Activated CD4-positive, alpha-beta T cell treated with anti-CD3 and anti-CD28 coated beads, Interleukin-10, Interleukin-2, amounts not matched to agents 100 ng/mL and 50 ng/mL, durations not matched to agents 16 hours and 8 hours (primary cell): ENCODE measurements at regions not wholly inside any gene's neighbourhood (a gene's known extent, or its start where the extent isn't known, plus 50 kb on each side); places are given as distances from the start of the nearest gene placed in this dataset.

Experiments used
- DNase-seq: peaks from one replicate; pipeline ENCODE4 v3.0.0-alpha.2; 2020

DNA sequence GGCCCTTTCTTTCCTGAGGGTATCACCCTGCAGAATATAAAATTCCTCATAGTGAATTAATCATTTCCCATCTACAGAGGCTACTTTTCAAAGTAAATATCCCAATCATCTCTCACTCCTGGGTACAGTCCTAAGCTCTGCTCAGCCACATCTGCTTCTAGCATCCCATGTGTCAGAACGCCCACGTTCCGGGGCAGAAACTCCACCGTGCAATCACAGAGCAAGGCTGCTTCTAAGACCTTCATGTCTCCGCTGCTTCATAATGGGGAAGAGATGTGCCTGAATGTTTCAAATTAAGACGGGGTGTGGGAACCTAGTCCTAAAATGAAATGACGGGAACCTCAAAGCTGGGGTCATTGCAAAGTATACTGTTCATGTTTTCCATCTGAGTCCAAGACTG lies 208.8 kb upstream of the GMDS start:
- no peak for DNase-seq

DNA sequence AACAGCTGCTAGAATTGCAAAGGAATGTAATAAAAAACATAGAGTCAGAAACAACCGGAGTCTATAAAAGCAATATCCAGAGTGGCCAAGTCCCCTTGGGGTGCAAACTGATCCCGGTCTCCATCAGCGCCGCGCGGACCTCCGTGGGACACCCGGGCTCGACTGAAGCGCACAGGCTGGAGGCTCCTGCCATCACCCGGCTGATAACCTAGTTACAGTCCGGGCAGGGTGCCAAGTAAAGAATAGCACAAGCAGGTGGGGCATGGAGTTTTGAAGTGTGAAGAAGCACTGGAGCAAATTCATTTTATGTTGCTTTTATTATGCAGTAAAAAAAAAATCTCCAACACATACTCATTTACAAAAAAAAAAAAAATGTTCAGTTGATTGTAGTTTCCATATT lies 205.1 kb upstream of the GMDS start:
- DNase-seq = no peak

- no peak for DNase-seq
These were observed 204.2 kb upstream of the GMDS start for GRCh38 chr6:2449572-2449940.

- peak; percentile 48 for DNase-seq
These were observed 203.6 kb upstream of the GMDS start for GRCh38 chr6:2448826-2449571.

DNA sequence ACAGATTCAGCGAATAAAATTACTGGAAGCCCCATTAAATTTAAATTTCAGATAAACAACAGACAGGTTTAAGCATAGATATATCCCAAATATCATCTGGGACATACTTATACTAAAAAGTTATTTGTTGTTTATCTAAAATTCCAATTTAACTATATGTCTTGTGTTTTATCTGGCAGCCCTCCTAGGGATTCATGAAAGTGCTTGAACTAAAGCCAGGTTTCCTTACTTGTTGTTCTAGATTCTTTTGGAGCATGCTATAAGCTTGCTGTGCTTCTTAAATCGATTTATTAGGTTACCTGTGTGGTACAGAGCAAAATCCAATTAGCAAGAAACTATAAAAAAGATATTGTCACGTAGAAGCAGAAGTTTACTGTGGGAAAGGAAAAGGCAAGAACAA lies 202.5 kb upstream of the GMDS start:
- no peak for DNase-seq

DNA sequence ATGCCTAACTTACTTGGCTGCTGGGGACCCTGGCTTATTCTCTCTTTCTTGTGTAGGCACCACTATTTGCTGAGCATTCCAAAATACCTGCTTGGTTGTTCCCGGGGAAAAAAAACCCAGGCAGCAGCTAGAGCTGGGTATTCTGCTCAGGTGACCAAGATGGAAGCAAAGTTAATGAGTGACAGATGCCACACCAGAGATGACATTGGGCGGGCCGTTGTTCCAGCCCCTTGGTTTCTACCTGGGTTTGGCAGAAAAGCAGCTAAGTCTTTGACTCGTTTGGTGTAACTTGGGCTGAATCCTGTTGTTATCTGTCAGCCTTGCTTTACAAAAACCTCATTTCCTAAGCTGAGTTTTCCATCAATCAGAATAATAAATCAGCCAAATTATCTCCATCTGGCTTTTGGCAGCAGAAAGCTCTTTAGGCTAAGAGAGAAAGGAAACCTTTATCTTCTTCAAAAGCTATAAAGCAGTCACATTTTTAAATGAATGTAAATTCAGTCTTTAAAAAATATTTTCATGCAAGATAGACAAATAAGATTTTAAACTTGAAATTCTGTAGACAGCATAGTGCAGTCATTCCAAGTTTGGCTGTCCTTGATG lies 202.0 kb upstream of the GMDS start:
- DNase-seq = no peak

DNA sequence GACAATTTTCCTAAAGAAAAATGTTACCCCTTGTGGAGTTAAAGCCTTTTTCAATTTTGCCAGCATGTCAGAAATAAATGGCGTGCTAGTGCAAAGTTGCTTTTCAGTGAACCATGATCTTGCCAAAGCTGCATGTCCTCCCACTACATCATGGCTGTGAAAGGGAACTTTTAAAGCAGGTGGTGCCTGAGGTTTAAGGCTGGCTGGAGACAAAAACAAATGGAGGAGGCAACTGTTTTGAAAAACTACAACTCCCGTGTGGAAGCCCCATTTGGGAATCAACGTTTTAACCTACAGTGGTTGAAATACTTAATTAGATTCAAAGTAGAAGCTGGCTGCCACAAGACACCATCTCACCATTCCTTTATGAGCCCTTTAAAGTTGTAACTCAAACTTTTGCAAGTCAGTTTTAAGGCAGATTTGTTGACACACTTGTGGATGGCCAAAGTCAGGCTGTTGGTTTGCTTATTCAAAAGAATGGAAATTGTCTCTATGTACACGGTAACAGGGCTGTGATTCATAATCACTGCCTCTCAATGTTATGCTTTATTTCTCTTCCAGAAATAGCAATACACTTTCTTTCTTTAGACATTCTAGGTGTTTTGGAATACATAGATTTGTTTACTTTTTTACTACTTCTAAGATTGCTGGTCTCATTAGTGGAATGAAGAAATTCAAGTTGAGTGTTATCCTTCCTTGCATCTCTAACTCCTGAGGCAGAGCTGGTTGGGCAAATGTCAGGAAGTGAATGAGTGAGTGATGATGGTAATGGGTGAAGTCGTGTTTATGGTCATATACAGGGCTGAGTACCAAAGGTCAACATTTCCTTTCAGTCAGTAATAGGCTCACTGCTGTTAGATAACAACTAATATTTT lies 196.4 kb upstream of the GMDS start:
- no peak for DNase-seq

- no peak for DNase-seq
These were observed 195.1 kb upstream of the GMDS start for GRCh38 chr6:2440516-2440915.

GRCh38 chr6:2439632-2440031 lies 194.2 kb upstream of the GMDS start:
- DNase-seq = no peak

DNA sequence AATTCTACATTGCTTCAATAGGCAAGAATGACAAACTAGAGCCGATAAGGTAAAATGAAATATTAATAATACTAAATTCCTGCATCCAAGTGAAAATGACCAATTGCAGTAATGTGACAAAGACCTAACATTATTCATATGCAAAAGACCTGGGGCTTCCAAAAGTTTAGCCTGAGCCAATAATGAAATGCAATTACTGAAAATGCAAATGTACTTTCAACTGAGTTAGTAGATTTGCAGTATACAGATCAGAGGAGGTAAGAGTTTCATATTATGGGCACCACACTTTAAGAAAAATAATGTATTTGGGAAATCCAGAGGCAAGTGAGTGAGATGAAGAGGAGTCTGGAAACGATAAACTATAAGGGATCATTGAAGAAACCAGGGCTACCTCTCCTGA lies 193.7 kb upstream of the GMDS start:
- DNase-seq = no peak

- DNase-seq = no peak
These were observed 191.2 kb upstream of the GMDS start for GRCh38 chr6:2436410-2437154.

- no peak for DNase-seq
These were observed 189.9 kb upstream of the GMDS start for GRCh38 chr6:2435323-2435722.

GRCh38 chr6:2434912-2435311 lies 189.5 kb upstream of the GMDS start:
- DNase-seq = no peak

DNA sequence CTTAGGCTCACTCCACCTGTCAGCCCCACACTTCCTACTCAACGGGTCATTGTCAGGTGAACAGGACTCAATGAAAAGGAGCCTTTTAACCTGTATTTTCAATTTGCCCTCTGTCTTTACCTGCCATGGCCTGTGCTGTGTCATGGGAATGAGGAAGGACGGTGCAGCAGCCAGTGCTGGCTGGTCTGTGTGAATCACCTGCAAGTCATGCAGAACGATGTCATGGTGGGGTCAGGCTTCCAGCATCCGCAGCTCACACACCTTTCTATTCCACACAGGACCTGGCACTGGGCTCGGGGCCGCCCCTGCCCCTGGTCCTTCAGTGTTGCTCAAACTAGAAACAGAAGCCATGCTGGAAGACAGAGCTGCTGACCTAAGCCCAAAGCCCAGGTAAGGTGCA lies 188.7 kb upstream of the GMDS start:
- DNase-seq = no peak

DNA sequence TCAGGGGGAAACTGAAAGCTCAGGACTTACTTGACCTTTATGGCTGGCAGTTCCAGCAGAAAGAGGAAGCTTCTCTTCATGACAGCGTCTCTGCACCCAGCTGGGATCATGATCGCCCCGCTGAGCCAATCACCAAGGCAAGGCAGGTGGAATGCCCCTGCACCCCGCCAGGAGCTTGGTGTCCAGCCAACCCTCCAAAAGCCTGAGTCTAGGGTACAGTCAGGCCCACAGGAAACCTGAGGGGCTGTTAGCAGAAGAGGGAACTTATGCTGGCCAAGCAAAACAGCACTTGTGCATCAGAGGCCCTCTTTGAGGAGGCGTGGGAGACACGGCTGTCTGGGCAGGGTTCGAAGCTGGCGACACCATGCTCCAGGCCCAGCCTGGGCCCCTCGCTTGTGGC lies 188.3 kb upstream of the GMDS start:
- DNase-seq = no peak

GRCh38 chr6:2433266-2433665 lies 187.9 kb upstream of the GMDS start:
- no peak for DNase-seq

GRCh38 chr6:2432292-2432691 lies 186.9 kb upstream of the GMDS start:
- DNase-seq = no peak

DNA sequence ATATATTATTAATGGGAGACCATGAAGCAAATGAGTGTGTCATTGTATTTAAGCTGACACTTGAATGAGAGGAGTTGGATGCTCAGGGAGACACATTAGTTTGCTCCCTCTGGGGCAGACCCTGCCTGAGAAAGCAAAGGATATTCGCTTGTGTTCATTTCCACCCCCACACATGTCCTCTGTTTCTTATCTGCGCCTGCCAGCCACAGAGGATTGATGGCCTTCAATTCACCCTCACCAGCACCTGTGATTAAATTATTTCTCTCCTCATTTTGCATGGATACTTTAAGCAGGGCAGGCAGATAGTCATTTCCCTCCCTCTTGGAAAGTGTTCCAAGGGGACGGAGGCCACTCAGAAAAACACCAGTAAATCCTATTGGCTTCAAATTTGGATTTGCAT lies 185.2 kb upstream of the GMDS start:
- DNase-seq = no peak

DNA sequence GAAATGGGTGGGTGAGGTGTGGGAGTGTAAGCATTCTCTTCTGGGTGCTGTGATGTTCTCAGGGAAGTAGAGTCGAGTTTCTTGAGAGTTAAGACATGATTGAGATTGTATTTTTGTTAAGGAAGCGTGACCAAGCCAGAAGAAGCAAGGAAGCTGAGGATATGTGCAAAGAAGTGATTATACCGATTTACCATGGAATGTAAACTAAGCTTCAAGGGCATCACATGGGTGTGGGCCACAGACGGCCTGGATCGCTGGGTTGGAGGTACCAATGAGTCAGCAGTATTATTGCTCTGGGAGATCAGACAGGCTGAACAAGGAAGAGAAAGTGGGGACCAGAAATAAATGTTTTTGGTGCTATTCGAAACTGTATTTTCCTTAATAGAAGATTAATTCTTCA lies 184.1 kb upstream of the GMDS start:
- no peak for DNase-seq

DNA sequence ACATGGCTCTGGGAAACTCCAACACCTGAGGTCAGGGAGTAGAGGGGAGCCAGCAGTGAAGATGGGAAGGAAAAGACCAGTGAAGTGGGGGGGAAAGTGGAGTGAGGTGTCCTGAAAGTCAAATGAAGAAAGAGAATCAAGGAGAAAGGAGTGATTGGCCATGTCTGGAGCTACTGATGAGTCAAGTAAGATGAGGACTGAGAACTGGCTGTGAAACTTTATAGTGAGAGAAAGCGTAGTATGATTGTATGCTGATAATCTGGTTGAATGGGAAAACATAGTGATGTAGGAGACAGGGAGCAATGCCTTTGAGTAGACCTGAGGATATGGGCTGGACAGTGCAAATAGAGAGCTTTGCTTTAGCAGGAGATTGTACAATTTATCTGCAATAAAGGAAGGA lies 183.6 kb upstream of the GMDS start:
- no peak for DNase-seq

- no peak for DNase-seq
These were observed 181.3 kb upstream of the GMDS start for GRCh38 chr6:2426561-2427340.

DNA sequence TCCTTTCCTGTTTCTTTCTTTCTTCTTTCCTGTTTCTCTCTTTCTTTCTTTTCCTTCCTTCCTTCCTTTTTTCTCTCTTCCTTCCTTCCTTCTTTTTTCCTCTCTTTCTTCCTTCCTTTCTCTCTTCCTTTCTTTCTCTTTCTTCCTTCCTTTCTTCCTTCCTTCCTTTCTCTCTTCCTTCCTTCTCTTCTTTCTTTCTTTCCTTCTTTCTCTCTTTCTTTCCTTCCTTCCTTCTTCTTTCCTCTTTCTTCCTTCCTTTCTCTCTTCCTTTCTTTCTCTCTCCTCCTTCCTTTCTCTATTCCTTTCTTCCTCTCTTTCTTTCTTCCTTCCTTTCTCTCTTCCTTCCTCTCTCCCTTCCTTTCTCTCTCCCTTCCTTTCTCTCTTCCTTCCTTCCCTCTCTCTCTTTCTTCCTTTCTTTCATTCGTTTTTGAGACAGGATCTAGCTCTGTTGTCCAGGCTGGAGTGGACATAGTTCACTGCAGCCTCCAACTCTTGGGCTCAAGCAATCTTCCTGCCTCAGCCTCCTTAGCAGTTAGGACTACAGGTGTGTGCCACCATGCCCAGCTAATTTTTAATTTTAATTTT lies 170.8 kb upstream of the GMDS start:
- no peak for DNase-seq
